Activated CD4-positive, alpha-beta T cell treated with anti-CD3 and anti-CD28 coated beads, Interleukin-2, Interleukin-4, amounts not matched to agents 100 ng/mL and 50 ng/mL, durations not matched to agents 16 hours and 8 hours (primary cell): ENCODE measurements at regions not wholly inside any gene's neighbourhood (a gene's known extent, or its start where the extent isn't known, plus 50 kb on each side); places are given as distances from the start of the nearest gene placed in this dataset.

Source experiments
- DNase-seq: peaks from one replicate; pipeline ENCODE4 v3.0.0-alpha.2; 2020; ENCODE audit warnings: low spot score

DNA sequence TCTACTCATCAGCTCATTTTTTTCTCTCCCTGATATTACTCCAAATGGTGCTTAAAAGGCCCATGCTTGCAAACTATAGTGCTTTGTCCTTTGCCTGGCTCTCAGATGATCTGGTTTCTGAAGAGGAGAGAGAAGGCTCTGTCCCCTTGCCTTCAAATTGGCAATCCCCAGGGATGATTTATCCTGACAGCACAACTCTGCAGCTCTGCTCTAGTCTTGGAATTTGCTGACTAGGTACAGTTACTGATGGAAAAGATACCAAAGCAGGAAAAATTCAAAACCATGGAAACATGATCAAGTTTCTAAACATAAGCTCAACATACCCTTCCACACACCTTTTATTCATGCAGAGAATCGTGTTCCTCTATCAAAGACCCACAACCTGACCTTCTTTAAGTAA is 106.7 kb upstream of the CADPS start:
- DNase-seq = no peak

- DNase-seq = no peak
These were observed 107.7 kb upstream of the CADPS start for GRCh38 chr3:62982795-62983455.

- no peak for DNase-seq
These were observed 110.8 kb upstream of the CADPS start for GRCh38 chr3:62986061-62986460.

GRCh38 chr3:62987721-62988120 is 112.5 kb upstream of the CADPS start:
- DNase-seq = no peak

GRCh38 chr3:62990704-62991413 is 115.6 kb upstream of the CADPS start:
- no peak for DNase-seq

- no peak for DNase-seq
These were observed 117.3 kb upstream of the CADPS start for GRCh38 chr3:62992520-62992919.

GRCh38 chr3:62995119-62995518 is 119.9 kb upstream of the CADPS start:
- no peak for DNase-seq

DNA sequence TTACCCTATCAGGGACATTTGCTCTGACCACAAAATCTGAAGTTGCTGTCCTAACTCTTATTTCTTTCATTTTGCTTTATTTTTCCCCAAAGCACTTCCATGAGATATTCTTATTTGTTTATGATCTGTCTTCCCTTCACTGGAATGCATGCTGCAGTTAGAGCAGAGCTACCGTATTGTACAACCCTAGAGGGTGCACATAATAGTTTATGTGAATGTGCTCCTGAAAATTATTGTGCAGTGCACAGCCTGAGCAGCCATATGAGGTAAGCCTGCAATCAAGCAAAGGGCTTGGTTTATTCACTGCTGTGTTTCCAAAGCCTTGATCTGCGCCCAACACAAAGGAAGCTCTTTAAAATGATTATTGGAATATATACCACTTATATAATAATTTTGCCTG is 120.3 kb upstream of the CADPS start:
- DNase-seq = no peak

- no peak for DNase-seq
These were observed 122.2 kb upstream of the CADPS start for GRCh38 chr3:62997369-62997768.

GRCh38 chr3:62999158-62999557 is 123.9 kb upstream of the CADPS start:
- no peak for DNase-seq

GRCh38 chr3:62999791-63000190 is 124.6 kb upstream of the CADPS start:
- DNase-seq = no peak

DNA sequence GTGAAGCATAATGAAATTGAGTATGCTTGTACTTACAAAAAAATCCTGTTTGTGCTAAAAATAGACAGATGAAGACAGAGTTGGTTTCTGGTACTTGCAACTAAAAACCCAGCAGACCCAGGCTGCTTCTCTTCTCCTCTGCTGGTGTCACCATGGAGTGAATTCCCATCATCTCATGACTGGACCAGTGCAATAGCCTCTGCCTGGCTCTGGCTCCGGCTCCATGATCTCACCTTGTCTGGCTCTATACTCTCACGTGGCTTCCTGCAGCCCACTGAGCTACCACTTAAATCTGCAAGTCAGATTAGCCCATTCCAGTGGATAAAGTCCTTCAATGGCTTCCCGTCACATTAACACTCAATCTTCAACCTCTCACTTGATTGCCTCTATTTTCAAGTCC is 129.2 kb upstream of the CADPS start:
- no peak for DNase-seq

GRCh38 chr3:63015614-63016309 is 140.5 kb upstream of the CADPS start:
- DNase-seq = no peak

DNA sequence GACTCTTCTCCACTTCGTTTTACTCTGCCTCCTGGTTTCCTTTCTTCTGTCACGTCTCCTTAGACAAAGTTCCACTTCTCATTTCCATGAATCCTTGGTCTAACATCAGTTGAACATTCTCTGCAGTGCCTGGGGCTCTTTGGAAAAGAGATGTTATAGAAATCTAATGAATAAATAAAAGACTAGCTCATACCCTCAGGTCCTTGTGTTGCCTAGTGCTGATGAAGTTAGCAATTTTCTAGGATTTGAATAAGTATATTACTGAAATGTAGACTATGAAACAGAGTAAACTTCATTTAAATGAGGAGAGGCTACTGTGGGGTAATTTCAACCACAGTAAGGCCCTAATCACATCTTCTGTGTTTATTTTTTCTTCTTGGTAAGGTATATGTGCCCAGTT is 146.9 kb upstream of the CADPS start:
- DNase-seq = no peak

DNA sequence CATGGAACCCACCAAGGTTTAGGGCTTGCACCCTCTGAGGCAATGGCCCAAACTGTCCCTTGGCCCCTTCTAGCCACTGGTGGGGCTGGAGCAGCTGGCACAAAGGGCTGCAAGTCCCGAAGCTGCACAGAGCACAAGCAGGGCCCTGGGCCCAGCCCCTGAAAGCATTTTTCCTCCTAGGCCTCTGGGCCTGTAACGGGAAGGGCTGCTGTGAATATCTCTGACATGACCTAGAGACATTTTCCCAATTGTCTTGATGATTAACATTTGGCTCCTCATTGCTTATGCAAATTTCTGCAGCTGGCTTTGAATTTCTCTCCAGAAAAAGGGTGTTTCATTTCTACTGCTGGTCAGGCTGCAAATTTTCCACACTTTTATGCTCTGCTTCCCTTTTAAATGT is 151.5 kb upstream of the CADPS start:
- no peak for DNase-seq

- DNase-seq = no peak
These were observed 154.1 kb upstream of the CADPS start for GRCh38 chr3:63029326-63029725.

DNA sequence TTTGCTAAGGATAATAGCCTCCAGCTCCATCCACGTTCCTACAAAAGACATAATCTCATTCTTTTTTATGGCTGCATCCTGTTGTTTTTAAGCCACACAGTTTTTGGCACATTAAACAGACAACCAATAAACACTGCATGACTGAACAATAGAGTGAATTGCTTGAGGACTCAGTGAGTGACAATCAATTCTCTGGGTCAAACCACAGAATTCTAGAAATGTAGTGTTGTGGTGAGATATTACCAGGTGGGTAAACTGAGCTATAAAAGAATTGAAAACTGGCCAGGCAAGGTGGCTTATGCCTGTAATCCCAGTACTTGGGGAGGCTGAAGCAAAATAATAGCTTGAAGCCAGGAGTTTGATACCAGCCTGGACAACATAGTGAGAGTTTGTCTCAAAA is 154.7 kb upstream of the CADPS start:
- DNase-seq = no peak

- no peak for DNase-seq
These were observed 155.4 kb upstream of the CADPS start for GRCh38 chr3:63030666-63031065.

GRCh38 chr3:63032881-63033280 is 157.7 kb upstream of the CADPS start:
- DNase-seq = no peak

GRCh38 chr3:63034101-63034500 is 158.9 kb upstream of the CADPS start:
- no peak for DNase-seq

- DNase-seq = no peak
These were observed 161.9 kb upstream of the CADPS start for GRCh38 chr3:63037116-63037515.

GRCh38 chr3:63042833-63043232 is 167.6 kb upstream of the CADPS start:
- DNase-seq = no peak

DNA sequence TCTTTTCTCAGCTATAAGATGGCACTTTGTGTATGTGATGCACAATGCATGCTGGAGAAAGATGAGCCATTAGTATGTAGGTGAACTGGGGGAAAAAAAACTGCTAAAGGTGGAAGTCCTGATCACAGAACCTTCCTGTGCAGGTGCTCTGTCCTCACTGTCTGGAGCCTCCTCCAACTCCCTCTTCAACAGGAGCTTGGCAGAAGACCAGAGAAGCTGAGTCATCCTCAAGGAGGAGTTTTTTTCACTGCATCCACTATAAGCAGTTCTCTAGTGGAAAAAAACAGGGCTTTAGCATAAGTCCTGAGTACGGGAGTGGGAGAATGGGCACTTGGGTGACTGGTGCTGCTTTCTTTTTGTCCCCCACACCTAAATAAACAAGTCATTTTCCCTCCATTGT is 168.4 kb upstream of the CADPS start:
- DNase-seq = no peak
